OCI-LY7 (cell line): ENCODE measurements at regions not wholly inside any gene's neighbourhood (a gene's known extent, or its start where the extent isn't known, plus 50 kb on each side); places are given as distances from the start of the nearest gene placed in this dataset.

Source experiments
- CTCF ChIP-seq: fragments of 200-600 bp; sonication (generic); conservative IDR thresholded peaks from 2 replicates; pipeline ENCODE4 v1.5.1; 2014; ENCODE audit warnings: mild to moderate bottlenecking, antibody characterized with exemption, low read length, moderate library complexity, mixed read lengths
- EZH2phosphoT487 ChIP-seq: fragments of 200-600 bp; sonication (generic); IDR thresholded peaks from 2 replicates; pipeline ENCODE4 v1.6.1; 2018; ENCODE audit warnings: low read depth, borderline replicate concordance, mild to moderate bottlenecking, mixed run types, antibody characterized with exemption, low read length, moderate library complexity, mixed read lengths

DNA sequence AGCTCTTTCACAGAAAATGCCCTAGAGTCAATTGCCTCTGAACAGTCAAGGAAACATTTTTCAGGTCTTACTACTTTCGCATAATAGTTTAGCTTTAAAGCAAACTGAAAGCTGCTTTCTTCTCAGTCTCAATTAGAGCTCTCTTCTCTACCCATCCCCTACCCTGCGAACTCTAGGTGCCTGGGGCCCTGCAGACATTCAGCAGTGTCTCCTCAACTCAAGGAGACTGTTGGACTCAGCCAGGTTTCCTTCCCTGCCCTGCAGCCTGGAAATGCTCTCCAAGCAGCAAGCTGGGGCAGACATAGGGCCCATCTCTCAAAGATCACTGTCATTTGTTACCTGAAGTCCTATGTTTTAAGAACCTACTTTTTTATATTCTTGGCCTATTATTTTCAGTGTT is 312.5 kb upstream of the PRICKLE1 start:
- TF ChIP-seq CTCF, result no peak
- no peak for TF ChIP-seq EZH2phosphoT487
